ENCODE measurements at regions not wholly inside any gene's neighbourhood (a gene's known extent, or its start where the extent isn't known, plus 50 kb on each side); places are given as distances from the start of the nearest gene placed in this dataset.

GRCh38 chr7:54680377-54681005 is 78.5 kb downstream of the SEC61G start:
- H3K4me3 ChIP-seq (replicated peaks in 1 of 3; ENCODE audit: insufficient read depth in 1 of 3, low read depth in 2 of 3, low read length in 3 of 3) = no peak overlapping the region
- H3K9ac ChIP-seq (ENCODE audit: insufficient read depth, low read depth, low read length) = no peak overlapping the region
- DNase-seq (ENCODE audit: low spot score) (no peak), ATAC-seq (no peak), FAIRE-seq (no peak)
- in situ Hi-C loops (cut with HindIII; ENCODE audit: extremely low pct_ligation_motif_present, low pct_unique_long_range_greater_than_20kb) (no loop called here), intact Hi-C loops (cut with micrococcal nuclease; ENCODE audit: unreplicated experiment) (no loop called here)
- TF ChIP-seq ZFYVE20 (CRISPR knock-in tag; IDR thresholded peaks at IDR 0.05; ENCODE audit: borderline replicate concordance, low read depth) (no peak), ZMYM4 (CRISPR knock-in tag; IDR thresholded peaks at IDR 0.05) (no peak), ZNF180 (CRISPR knock-in tag; IDR thresholded peaks at IDR 0.05; ENCODE audit: borderline replicate concordance, low read depth) (no peak), JDP2 (CRISPR knock-in tag; IDR thresholded peaks at IDR 0.05; ENCODE audit: borderline replicate concordance) (no peak), SCMH1 (CRISPR knock-in tag; IDR thresholded peaks at IDR 0.05; ENCODE audit: borderline replicate concordance) (no peak), ZNF691 (CRISPR knock-in tag; IDR thresholded peaks at IDR 0.05; ENCODE audit: borderline replicate concordance, low read depth) (no peak), MTERF4 (CRISPR knock-in tag; IDR thresholded peaks at IDR 0.05) (no peak), ETV6 (CRISPR knock-in tag; conservative IDR thresholded peaks at IDR 0.05) (no peak), PCBP2 (optimal IDR thresholded peaks at IDR 0.05; ENCODE audit: low read depth, low read length, poor library complexity, severe bottlenecking) (no peak), ADNP (CRISPR knock-in tag; IDR thresholded peaks at IDR 0.05) (no peak), ZNF17 (CRISPR knock-in tag; IDR thresholded peaks at IDR 0.05) (no peak)
- TF ChIP-seq, protein P1, sequence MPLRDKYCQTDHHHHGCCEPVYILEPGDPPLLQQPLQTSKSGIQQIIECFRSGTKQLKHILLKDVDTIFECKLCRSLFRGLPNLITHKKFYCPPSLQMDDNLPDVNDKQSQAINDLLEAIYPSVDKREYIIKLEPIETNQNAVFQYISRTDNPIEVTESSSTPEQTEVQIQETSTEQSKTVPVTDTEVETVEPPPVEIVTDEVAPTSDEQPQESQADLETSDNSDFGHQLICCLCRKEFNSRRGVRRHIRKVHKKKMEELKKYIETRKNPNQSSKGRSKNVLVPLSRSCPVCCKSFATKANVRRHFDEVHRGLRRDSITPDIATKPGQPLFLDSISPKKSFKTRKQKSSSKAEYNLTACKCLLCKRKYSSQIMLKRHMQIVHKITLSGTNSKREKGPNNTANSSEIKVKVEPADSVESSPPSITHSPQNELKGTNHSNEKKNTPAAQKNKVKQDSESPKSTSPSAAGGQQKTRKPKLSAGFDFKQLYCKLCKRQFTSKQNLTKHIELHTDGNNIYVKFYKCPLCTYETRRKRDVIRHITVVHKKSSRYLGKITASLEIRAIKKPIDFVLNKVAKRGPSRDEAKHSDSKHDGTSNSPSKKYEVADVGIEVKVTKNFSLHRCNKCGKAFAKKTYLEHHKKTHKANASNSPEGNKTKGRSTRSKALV (CRISPR knock-in tag; IDR thresholded peaks at IDR 0.05) = no peak
- no peaks in the 10 kb centered on the region for H3K4me1 ChIP-seq (ENCODE audit: insufficient read depth, low read length)
- ChIA-PET POLR2A (no interaction called here), CTCF (ENCODE audit: low intra/inter-chr PET ratio, low total read pairs) (no interaction called here)
- H3K27me3 ChIP-seq (ENCODE audit: control insufficient read depth in 1 of 2, insufficient read depth in 2 of 2, low read length in 2 of 2) = no peaks in the 10 kb centered on the region; a peak in 1 of 5 replicates
- no TSS peak for BruUV-seq (replicated peaks)
- no peak overlapping the region for H3K4me2 ChIP-seq (ENCODE audit: low read depth, low read length)
- H4K20me1 ChIP-seq (ENCODE audit: insufficient read depth, low read length) = no peaks in the 10 kb centered on the region
- H3K27ac ChIP-seq (ENCODE audit: extremely low read length, insufficient read depth, low read length) = no peak overlapping the region
- H3K9me3 ChIP-seq (ENCODE audit: low read length) = no peaks in the 10 kb centered on the region
- no peaks in the 10 kb centered on the region for H3K36me3 ChIP-seq (replicated peaks in 1 of 2; ENCODE audit: control insufficient read depth in 1 of 2, insufficient read depth in 2 of 2, low read length in 2 of 2)
- 6% methylated on average over 4 of the region's 4 CpGs for WGBS (ENCODE audit: low lambda C conversion rate)
- H3K79me2 ChIP-seq (ENCODE audit: insufficient read depth, low read length) = no peaks in the 10 kb centered on the region
- no peak overlapping the region for H2AFZ ChIP-seq (ENCODE audit: low read length)

Measured in HepG2 (cell line).